T-cell (primary cell): ENCODE measurements at regions not wholly inside any gene's neighbourhood (a gene's known extent, or its start where the extent isn't known, plus 50 kb on each side); places are given as distances from the start of the nearest gene placed in this dataset.

Experiments used
- ATAC-seq, 4 experiments: fragments of 200-7000 bp in 3 of 4; fragments of 150-1000 bp in 1 of 4; cut with Tn5 transposase; replicated peaks in 1 of 4; 1 replicate in 3 of 4; 2 replicates in 1 of 4; pipeline ENCODE4 v1.10.0; 2021; ENCODE audit warnings: moderate library complexity in 3 of 4, mild to moderate bottlenecking in 2 of 4, moderate number of reproducible peaks in 1 of 4
- CTCF ChIA-PET, 2 donors: fragments of 300-600 bp; sonication (Branson Sonifier 250); formaldehyde crosslinking; loops; one replicate each; lab custom pipeline; 2022; ENCODE audit warnings: antibody characterized with exemption in 2 of 2; lab: Charles Lee
- POLR2A ChIA-PET, 2 donors: fragments of 300-600 bp; sonication (Branson Sonifier 250); formaldehyde crosslinking; loops; one replicate each; lab custom pipeline; 2022; ENCODE audit warnings: antibody characterized with exemption in 2 of 2; lab: Charles Lee
- DNase-seq, 35 experiments: peaks; one replicate each; pipeline versions ENCODE4 v3.0.0 to v3.0.0-alpha.2; 2013 to 2023
- H3K27ac ChIP-seq: one replicate; pipeline ENCODE4 v1.5.1; 2013; ENCODE audit warnings: low read length
- H3K27me3 ChIP-seq, 2 experiments: replicated peaks in 1 of 2; 1 replicate in 1 of 2; 2 replicates in 1 of 2; pipeline versions ENCODE4 v1.6.1 to v1.7.0; 2013; ENCODE audit warnings: low read length in 1 of 2, mixed read lengths in 1 of 2; ENCODE audit not compliant: control insufficient read depth in 2 of 2, insufficient read depth in 2 of 2; ENCODE audit errors: extremely low read depth in 1 of 2
- H3K36me3 ChIP-seq, 2 donors: 1 replicate in 1 of 2; 2 replicates in 1 of 2; pipeline versions ENCODE4 v1.6.1 to v1.7.0; 2013; ENCODE audit warnings: low read length in 1 of 2; ENCODE audit not compliant: control insufficient read depth in 2 of 2, insufficient read depth in 1 of 2; ENCODE audit errors: extremely low read depth in 1 of 2
- H3K4me1 ChIP-seq, 2 experiments: 1 replicate in 1 of 2; 2 replicates in 1 of 2; pipeline versions ENCODE4 v1.6.1 to v1.7.0; 2013; ENCODE audit warnings: low read length in 2 of 2, mixed read lengths in 1 of 2; ENCODE audit not compliant: insufficient read depth in 2 of 2, control insufficient read depth in 1 of 2; ENCODE audit errors: extremely low read depth in 1 of 2
- H3K4me3 ChIP-seq, 2 donors: 1 replicate in 1 of 2; 2 replicates in 1 of 2; pipeline versions ENCODE4 v1.5.1 to v1.7.0; 2013; ENCODE audit warnings: mild to moderate bottlenecking in 2 of 2, low read length in 1 of 2, moderate library complexity in 1 of 2; ENCODE audit not compliant: control insufficient read depth in 1 of 2; ENCODE audit errors: extremely low read depth in 1 of 2
- H3K9me3 ChIP-seq: 2 replicates; pipeline ENCODE4 v1.7.0; 2013
- H3K27ac Mint-ChIP-seq, 2 donors: one replicate each; pipeline ENCODE4 v1.8.0; 2020 to 2021; ENCODE audit warnings: mild to moderate bottlenecking in 2 of 2, mixed read lengths in 2 of 2
- H3K27me3 Mint-ChIP-seq, 2 donors: one replicate each; pipeline ENCODE4 v1.8.0; 2021 to 2022; ENCODE audit warnings: mixed read lengths in 2 of 2
- H3K36me3 Mint-ChIP-seq: one replicate; pipeline ENCODE4 v1.8.0; 2021; ENCODE audit warnings: mixed read lengths
- H3K4me1 Mint-ChIP-seq, 3 donors: one replicate each; pipeline ENCODE4 v1.8.0; 2020 to 2022; ENCODE audit warnings: mixed read lengths in 3 of 3, mild to moderate bottlenecking in 1 of 3
- H3K4me3 Mint-ChIP-seq, 3 donors: one replicate each; pipeline ENCODE4 v1.8.0; 2020 to 2022; ENCODE audit warnings: mild to moderate bottlenecking in 3 of 3, mixed read lengths in 3 of 3, moderate library complexity in 3 of 3
- H3K9me3 Mint-ChIP-seq, 3 donors: one replicate each; pipeline ENCODE4 v1.8.0; 2020 to 2022; ENCODE audit warnings: mixed read lengths in 3 of 3
- WGBS: methylation state at CpG from one replicate; pipeline ENCODE4 v1.1.5; 2013; ENCODE audit warnings: missing lambda C conversion rate; ENCODE audit not compliant: insufficient coverage; 5-methylcytosine and 5-hydroxymethylcytosine counted together

DNA sequence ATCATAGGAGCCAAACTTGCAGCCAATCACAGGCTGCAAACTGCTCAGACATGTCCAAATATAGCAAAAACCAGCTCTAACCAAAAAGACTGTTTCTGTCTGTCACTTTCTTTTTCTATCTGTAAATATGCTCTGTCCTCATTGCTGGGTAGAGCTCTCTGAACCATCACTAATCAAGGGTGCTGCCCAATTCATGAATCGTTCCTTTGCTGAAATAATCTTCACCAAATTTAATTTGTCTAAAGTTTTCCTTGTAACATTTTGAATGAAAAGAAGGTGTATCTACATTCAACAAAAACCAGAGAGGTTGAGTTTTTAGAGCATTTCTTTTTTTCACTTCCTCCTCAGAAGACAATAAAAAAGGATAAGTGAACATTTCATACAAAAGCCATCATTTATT, 1221.7 kb upstream of the ADGRL2 start:
- Histone ChIP-seq H3K27me3 (no peaks in the 10 kb centered on the region), H3K27ac (no peak overlapping the region), H3K4me3 (no peak overlapping the region), H3K9me3 (peaks cover 2% of the 10 kb centered on the region), H3K4me1 (no peaks in the 10 kb centered on the region), H3K36me3 (no peaks in the 10 kb centered on the region)
- H3K27ac Mint-ChIP-seq: no peak overlapping the region
- H3K9me3 Mint-ChIP-seq: peaks cover 11 to 22% (median 14%) of the 10 kb centered on the region in 3 donors
- no peaks in the 10 kb centered on the region for H3K27me3 Mint-ChIP-seq
- no peaks in the 10 kb centered on the region for H3K4me1 Mint-ChIP-seq
- no peaks in the 10 kb centered on the region for H3K36me3 Mint-ChIP-seq
- DNase-seq: no peak
- POLR2A ChIA-PET: no interaction called here
- no CpG with 5 or more reads among the region's 1 CpG for WGBS
- H3K4me3 Mint-ChIP-seq: no peak overlapping the region
- no peak for ATAC-seq
- CTCF ChIA-PET: no interaction called here

DNA sequence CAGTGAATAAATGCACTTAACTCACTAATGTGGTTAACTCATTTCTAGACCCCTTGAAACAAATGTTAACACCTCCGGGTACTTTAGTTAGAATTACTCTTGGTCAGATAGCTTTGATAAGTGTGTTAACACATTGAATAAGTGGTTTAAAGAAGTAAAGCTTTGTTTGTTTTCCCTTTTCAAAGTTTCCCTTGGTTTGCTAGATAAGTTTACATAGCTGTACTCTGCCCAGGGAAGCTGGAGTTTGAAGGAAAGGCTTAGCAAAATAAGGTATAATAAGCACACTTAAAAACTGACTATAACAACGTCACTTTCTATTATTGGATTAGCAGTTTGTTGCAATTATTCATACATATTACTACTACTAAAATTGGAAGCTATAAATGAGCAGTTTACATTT, 1233.9 kb upstream of the ADGRL2 start:
- no peak for ATAC-seq
- CTCF ChIA-PET: no interaction called here

DNA sequence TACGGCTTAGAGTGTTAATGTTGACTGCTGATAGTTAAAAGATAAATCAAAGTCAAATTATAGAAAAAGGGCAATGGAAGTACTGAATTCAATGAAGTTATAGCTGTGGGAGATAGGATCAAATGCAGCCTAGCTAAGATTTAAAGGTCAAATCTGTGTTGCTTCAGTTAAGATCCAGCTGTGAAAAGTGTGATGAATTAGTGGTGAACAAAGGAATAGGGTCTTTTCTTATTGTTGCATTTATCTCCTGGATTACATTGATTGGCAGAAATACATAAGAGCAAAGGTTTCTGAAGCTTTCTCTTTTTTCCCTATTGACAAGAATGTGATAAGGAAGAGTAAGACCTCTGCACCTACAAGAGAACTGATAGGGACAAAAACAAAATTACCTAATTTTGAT, 1234.6 kb upstream of the ADGRL2 start:
- ChIA-PET POLR2A (no interaction called here), CTCF (no interaction called here)
- Histone ChIP-seq H3K4me1 (no peaks in the 10 kb centered on the region), H3K4me3 (no peak overlapping the region), H3K36me3 (no peaks in the 10 kb centered on the region), H3K27me3 (no peaks in the 10 kb centered on the region), H3K27ac (no peak overlapping the region), H3K9me3 (no peaks in the 10 kb centered on the region)
- Mint-ChIP-seq H3K4me3 (no peak overlapping the region), H3K27ac (no peak overlapping the region), H3K9me3 (peaks cover 0 to 6% (median 5%) of the 10 kb centered on the region in 3 donors), H3K36me3 (no peaks in the 10 kb centered on the region), H3K4me1 (no peaks in the 10 kb centered on the region), H3K27me3 (no peaks in the 10 kb centered on the region)
- DNase-seq: no peak
- WGBS: no CpG with 5 or more reads among the region's 1 CpG
- no peak for ATAC-seq

More for the DNA sequence above, 1233.9 kb upstream of the ADGRL2 start:
- POLR2A ChIA-PET: no interaction called here
- DNase-seq: no peak
- Histone ChIP-seq H3K4me3 (no peak overlapping the region), H3K27ac (no peak overlapping the region), H3K36me3 (no peaks in the 10 kb centered on the region), H3K9me3 (no peaks in the 10 kb centered on the region), H3K4me1 (no peaks in the 10 kb centered on the region), H3K27me3 (no peaks in the 10 kb centered on the region)
- H3K4me1 Mint-ChIP-seq: no peaks in the 10 kb centered on the region
- H3K36me3 Mint-ChIP-seq: no peaks in the 10 kb centered on the region
- no peak overlapping the region for H3K4me3 Mint-ChIP-seq
- peaks cover 0 to 7% (median 2%) of the 10 kb centered on the region in 3 donors for H3K9me3 Mint-ChIP-seq
- H3K27me3 Mint-ChIP-seq: no peaks in the 10 kb centered on the region
- WGBS: no CpG with 5 or more reads among the region's 2 CpGs
- no peak overlapping the region for H3K27ac Mint-ChIP-seq

DNA sequence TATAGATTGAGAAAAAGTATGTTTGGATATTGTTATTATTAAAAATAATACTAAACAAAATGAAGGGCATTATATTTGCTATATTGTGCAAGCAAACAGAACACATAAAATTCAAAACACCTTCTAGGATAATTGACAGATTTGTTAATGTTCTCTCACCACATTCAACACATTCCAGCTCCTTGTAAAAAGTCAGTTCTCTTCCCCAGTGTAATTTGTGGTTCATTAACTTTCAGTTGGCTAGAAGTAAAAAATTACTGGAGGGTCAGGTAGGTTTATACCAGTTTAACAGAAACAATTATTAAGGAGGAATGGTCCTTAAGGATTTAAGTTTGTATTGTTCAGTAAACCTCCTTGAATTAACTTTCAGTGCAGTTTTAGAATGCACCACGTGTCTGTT, 1235.3 kb upstream of the ADGRL2 start:
- WGBS: no CpG with 5 or more reads among the region's 1 CpG
- no peaks in the 10 kb centered on the region for H3K4me1 Mint-ChIP-seq
- Histone ChIP-seq H3K36me3 (no peaks in the 10 kb centered on the region), H3K4me3 (no peak overlapping the region), H3K4me1 (no peaks in the 10 kb centered on the region), H3K27me3 (no peaks in the 10 kb centered on the region), H3K27ac (no peak overlapping the region), H3K9me3 (no peaks in the 10 kb centered on the region)
- H3K36me3 Mint-ChIP-seq: no peaks in the 10 kb centered on the region
- no peak overlapping the region for H3K27ac Mint-ChIP-seq
- POLR2A ChIA-PET: no interaction called here
- ATAC-seq: no peak
- peaks cover 0 to 10% (median 6%) of the 10 kb centered on the region in 3 donors for H3K9me3 Mint-ChIP-seq
- CTCF ChIA-PET: no interaction called here
- no peaks in the 10 kb centered on the region for H3K27me3 Mint-ChIP-seq
- no peak overlapping the region for H3K4me3 Mint-ChIP-seq
- no peak for DNase-seq

DNA sequence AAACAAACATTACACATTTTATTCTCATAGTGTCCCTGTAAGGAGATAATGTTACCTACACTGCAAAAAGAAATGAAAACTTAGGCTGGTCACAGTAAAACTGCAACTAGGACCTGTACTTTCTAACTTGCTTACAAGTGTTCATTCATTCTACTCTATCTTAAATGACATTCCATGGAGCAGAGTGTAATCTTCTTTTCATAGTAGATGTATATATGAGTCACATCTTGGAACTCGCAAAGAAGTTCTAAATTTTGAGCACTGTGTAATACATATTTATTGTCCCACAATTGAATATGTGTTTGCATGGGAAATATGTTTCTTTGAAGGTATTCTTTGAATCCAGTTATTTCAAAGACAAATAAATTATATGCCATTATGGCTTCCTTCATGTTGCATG, 1258.5 kb upstream of the ADGRL2 start:
- Histone ChIP-seq H3K4me3 (no peak overlapping the region), H3K9me3 (no peaks in the 10 kb centered on the region), H3K27ac (no peak overlapping the region), H3K4me1 (no peaks in the 10 kb centered on the region), H3K27me3 (no peaks in the 10 kb centered on the region), H3K36me3 (no peaks in the 10 kb centered on the region)
- Mint-ChIP-seq H3K27me3 (no peaks in the 10 kb centered on the region), H3K36me3 (no peaks in the 10 kb centered on the region), H3K9me3 (peaks cover 4 to 21% (median 7%) of the 10 kb centered on the region in 3 donors), H3K4me3 (no peak overlapping the region), H3K4me1 (no peaks in the 10 kb centered on the region), H3K27ac (no peak overlapping the region)
- no CpG with 5 or more reads among the region's 1 CpG for WGBS
- ATAC-seq: no peak
- ChIA-PET POLR2A (no interaction called here), CTCF (no interaction called here)
- DNase-seq: no peak

DNA sequence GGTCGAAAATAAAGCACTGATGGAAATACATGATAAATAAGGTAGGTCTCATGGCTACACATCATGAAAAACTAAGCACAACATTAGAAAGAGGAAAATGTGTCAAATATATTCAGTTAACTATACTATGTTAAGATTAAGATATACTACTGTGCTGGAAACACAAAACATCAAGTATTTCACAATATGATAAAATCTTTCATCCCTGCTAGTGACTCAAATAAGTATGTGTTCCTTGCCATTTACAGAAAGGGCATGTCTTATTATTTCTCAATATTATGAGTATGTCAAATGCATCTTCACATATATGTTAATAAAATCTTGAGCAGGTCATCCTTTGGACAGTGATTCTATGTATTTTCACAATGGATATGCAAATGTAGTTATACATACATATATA, 1260.1 kb upstream of the ADGRL2 start:
- H3K9me3 Mint-ChIP-seq: peaks cover 4 to 18% (median 7%) of the 10 kb centered on the region in 3 donors
- no peak for ATAC-seq
- no peaks in the 10 kb centered on the region for H3K36me3 ChIP-seq

DNA sequence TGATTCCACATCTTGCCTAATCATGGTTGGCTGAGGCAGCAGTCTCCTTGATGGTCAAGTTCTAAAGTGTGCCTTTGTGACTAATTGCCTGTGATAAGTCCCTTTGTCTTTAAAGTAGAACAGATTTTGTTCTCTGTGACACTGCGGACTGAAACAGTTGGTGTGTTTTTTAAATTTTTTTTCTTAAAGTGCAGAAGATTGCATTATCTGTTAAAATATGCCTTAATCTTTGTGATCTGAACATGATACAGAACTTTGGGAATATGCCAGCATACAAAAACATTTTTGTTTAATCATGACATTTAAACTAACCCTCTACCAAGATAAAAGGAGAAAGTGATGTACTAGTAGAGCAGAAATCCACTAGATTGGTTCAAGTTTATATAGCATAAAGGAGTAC, 1260.6 kb upstream of the ADGRL2 start:
- H3K27ac ChIP-seq: no peak overlapping the region
- POLR2A ChIA-PET: no interaction called here
- no peak for ATAC-seq
- DNase-seq: no peak
- H3K4me3 Mint-ChIP-seq: no peak overlapping the region
- no peaks in the 10 kb centered on the region for H3K36me3 Mint-ChIP-seq
- no peaks in the 10 kb centered on the region for H3K27me3 ChIP-seq
- WGBS: no CpG with 5 or more reads among the region's 1 CpG
- H3K27me3 Mint-ChIP-seq: no peaks in the 10 kb centered on the region
- H3K27ac Mint-ChIP-seq: no peak overlapping the region
- no peaks in the 10 kb centered on the region for H3K9me3 ChIP-seq
- H3K9me3 Mint-ChIP-seq: peaks cover 4 to 20% (median 8%) of the 10 kb centered on the region in 3 donors
- no peak overlapping the region for H3K4me3 ChIP-seq
- no peaks in the 10 kb centered on the region for H3K4me1 Mint-ChIP-seq
- CTCF ChIA-PET: no interaction called here
- H3K36me3 ChIP-seq: no peaks in the 10 kb centered on the region
- no peaks in the 10 kb centered on the region for H3K4me1 ChIP-seq

More for the DNA sequence above, 1260.1 kb upstream of the ADGRL2 start:
- H3K4me1 ChIP-seq: no peaks in the 10 kb centered on the region
- Mint-ChIP-seq H3K27ac (no peak overlapping the region), H3K36me3 (no peaks in the 10 kb centered on the region), H3K4me1 (no peaks in the 10 kb centered on the region), H3K27me3 (no peaks in the 10 kb centered on the region), H3K4me3 (no peak overlapping the region)
- ChIA-PET CTCF (no interaction called here), POLR2A (no interaction called here)
- no peak for DNase-seq
- H3K27ac ChIP-seq: no peak overlapping the region
- H3K27me3 ChIP-seq: no peaks in the 10 kb centered on the region
- H3K4me3 ChIP-seq: no peak overlapping the region
- no peaks in the 10 kb centered on the region for H3K9me3 ChIP-seq
- WGBS: no CpG with 5 or more reads among the region's 1 CpG
